CD4-positive, alpha-beta T cell (primary cell): ENCODE measurements at regions not wholly inside any gene's neighbourhood (a gene's known extent, or its start where the extent isn't known, plus 50 kb on each side); places are given as distances from the start of the nearest gene placed in this dataset.

ENCODE experiments used
- ATAC-seq: fragments of 200-7000 bp; cut with Tn5 transposase; one replicate; pipeline ENCODE4 v1.10.0; 2022; ENCODE audit warnings: mild to moderate bottlenecking; ENCODE audit not compliant: poor library complexity
- CTCF ChIA-PET: fragments of 350-600 bp; sonication (Branson Sonifier 250); formaldehyde crosslinking; loops from one replicate; lab custom pipeline; 2021; ENCODE audit warnings: antibody characterized with exemption, inconsistent platforms; lab: Charles Lee
- POLR2A ChIA-PET: fragments of 350-600 bp; sonication (Branson Sonifier 250); formaldehyde crosslinking; loops from one replicate; lab custom pipeline; 2021; ENCODE audit warnings: antibody characterized with exemption, inconsistent platforms; lab: Charles Lee
- DNase-seq, 14 experiments: peaks; one replicate each; pipeline ENCODE4 v3.0.0-alpha.2; 2013 to 2020; ENCODE audit warnings: mixed read lengths in 2 of 14
- H3K27ac ChIP-seq, 2 donors: one replicate each; pipeline versions ENCODE4 v1.5.1 to v1.7.0; 2013; ENCODE audit warnings: low read length in 2 of 2, low read depth in 1 of 2, mild to moderate bottlenecking in 1 of 2
- H3K27me3 ChIP-seq, 2 experiments: 1 replicate in 1 of 2; 2 replicates in 1 of 2; pipeline versions ENCODE4 v1.6.1 to v1.7.0; 2013; ENCODE audit warnings: low read length in 2 of 2, control low read depth in 1 of 2, mild to moderate bottlenecking in 1 of 2, moderate library complexity in 1 of 2; ENCODE audit not compliant: insufficient read depth in 2 of 2, control insufficient read depth in 1 of 2
- H3K36me3 ChIP-seq: one replicate; pipeline ENCODE4 v1.6.1; 2013; ENCODE audit warnings: low read length, control low read depth; ENCODE audit not compliant: insufficient read depth
- H3K4me1 ChIP-seq: one replicate; pipeline ENCODE4 v1.6.1; 2013; ENCODE audit warnings: low read length, control low read depth; ENCODE audit not compliant: insufficient read depth
- H3K4me3 ChIP-seq: one replicate; pipeline ENCODE4 v1.5.1; 2013; ENCODE audit warnings: mild to moderate bottlenecking, low read length, moderate library complexity
- H3K9me3 ChIP-seq, 2 experiments: 1 replicate in 1 of 2; 2 replicates in 1 of 2; pipeline versions ENCODE4 v1.6.1 to v1.7.0; 2013; ENCODE audit warnings: low read length in 2 of 2, mild to moderate bottlenecking in 2 of 2, control low read depth in 1 of 2, moderate library complexity in 1 of 2; ENCODE audit not compliant: control insufficient read depth in 1 of 2, insufficient read depth in 1 of 2
- H3K27ac Mint-ChIP-seq: one replicate; pipeline ENCODE4 v1.8.0; 2020; ENCODE audit warnings: mixed read lengths
- H3K27me3 Mint-ChIP-seq: one replicate; pipeline ENCODE4 v1.8.0; 2021; ENCODE audit warnings: mixed read lengths
- H3K36me3 Mint-ChIP-seq: one replicate; pipeline ENCODE4 v1.8.0; 2021; ENCODE audit warnings: low read depth, mixed read lengths
- H3K4me1 Mint-ChIP-seq: one replicate; pipeline ENCODE4 v1.8.0; 2021; ENCODE audit warnings: low read depth, mixed read lengths
- H3K4me3 Mint-ChIP-seq: one replicate; pipeline ENCODE4 v1.8.0; 2020; ENCODE audit warnings: mild to moderate bottlenecking, mixed read lengths
- H3K9me3 Mint-ChIP-seq: one replicate; pipeline ENCODE4 v1.8.0; 2020; ENCODE audit warnings: mixed read lengths
- intact Hi-C, 2 experiments: fragments of 100-400 bp; cut with DNase I in 1 of 2; cut with micrococcal nuclease in 1 of 2; formaldehyde crosslinking; loops; one replicate each; pipeline versions ENCODE4 v1.15.1 to v1.9.0; 2023 to 2025; cut with DNase I, micrococcal nuclease
- TF ChIP-seq, protein P1 (sequence below): fragments of 200-600 bp; IDR thresholded peaks from one replicate; pipeline ENCODE4 v1.8.0; 2022; ENCODE audit warnings: antibody characterized with exemption, mild to moderate bottlenecking

DNA sequence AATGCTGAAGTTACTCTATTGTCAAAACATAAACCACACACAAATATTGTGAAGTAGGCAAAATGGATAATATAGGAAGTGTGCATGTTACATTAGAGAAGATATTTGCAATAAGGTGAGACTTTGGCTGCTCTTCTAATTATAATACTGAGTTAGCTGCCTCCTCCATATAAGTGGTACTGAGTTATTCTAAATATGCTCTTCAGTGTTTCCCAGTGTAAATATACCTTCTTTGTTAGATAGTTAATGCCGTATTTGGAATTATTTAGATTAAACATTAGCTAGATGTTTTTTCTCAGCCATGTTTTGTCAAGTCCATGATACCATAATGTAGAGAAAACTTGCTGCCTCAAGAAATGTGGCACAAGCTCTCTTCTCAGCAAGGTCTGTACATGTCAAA lies 186.4 kb downstream of the PTPRC start:
- H3K4me3 Mint-ChIP-seq = no peak overlapping the region

DNA sequence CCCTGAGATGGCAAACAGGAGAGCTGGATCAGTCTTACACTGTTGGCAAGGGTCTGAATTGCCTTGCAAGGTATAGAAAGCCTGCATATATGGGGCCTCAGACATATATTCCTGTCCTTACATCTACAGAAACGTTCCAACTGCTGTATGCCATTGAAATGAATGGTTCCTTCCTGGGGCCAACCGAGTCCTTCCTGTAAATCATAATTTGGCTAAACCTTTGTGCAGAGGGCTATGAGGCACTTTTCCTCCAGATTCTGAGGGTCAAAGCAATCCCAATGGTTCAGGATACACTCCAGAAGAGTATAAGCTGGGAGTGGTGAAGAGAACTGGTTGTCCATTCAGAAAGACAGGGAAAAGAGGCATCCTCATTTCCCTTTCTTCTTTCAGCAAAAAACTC lies 190.5 kb downstream of the PTPRC start:
- Histone ChIP-seq H3K36me3 (no peaks in the 10 kb centered on the region), H3K9me3 (no peaks in the 10 kb centered on the region), H3K27ac (no peak overlapping the region), H3K27me3 (no peaks in the 10 kb centered on the region), H3K4me3 (no peak overlapping the region), H3K4me1 (peaks cover 3% of the 10 kb centered on the region)
- peaks cover 9% of the 10 kb centered on the region for H3K4me1 Mint-ChIP-seq
- DNase-seq (no peak), ATAC-seq (no peak)
- no peaks in the 10 kb centered on the region for H3K27me3 Mint-ChIP-seq
- TF ChIP-seq, protein P1, sequence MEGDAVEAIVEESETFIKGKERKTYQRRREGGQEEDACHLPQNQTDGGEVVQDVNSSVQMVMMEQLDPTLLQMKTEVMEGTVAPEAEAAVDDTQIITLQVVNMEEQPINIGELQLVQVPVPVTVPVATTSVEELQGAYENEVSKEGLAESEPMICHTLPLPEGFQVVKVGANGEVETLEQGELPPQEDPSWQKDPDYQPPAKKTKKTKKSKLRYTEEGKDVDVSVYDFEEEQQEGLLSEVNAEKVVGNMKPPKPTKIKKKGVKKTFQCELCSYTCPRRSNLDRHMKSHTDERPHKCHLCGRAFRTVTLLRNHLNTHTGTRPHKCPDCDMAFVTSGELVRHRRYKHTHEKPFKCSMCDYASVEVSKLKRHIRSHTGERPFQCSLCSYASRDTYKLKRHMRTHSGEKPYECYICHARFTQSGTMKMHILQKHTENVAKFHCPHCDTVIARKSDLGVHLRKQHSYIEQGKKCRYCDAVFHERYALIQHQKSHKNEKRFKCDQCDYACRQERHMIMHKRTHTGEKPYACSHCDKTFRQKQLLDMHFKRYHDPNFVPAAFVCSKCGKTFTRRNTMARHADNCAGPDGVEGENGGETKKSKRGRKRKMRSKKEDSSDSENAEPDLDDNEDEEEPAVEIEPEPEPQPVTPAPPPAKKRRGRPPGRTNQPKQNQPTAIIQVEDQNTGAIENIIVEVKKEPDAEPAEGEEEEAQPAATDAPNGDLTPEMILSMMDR = no peak
- no peaks in the 10 kb centered on the region for H3K36me3 Mint-ChIP-seq
- CTCF ChIA-PET = no interaction called here
- intact Hi-C loops = no loop called here
- H3K4me3 Mint-ChIP-seq = no peak overlapping the region
- H3K9me3 Mint-ChIP-seq = no peaks in the 10 kb centered on the region
- POLR2A ChIA-PET = no interaction called here
- no peak overlapping the region for H3K27ac Mint-ChIP-seq

More for the DNA sequence above, 186.4 kb downstream of the PTPRC start:
- ATAC-seq (no peak), DNase-seq (no peak)
- no peak overlapping the region for H3K27ac ChIP-seq
- CTCF ChIA-PET = no interaction called here
- Mint-ChIP-seq H3K9me3 (no peaks in the 10 kb centered on the region), H3K4me1 (peaks cover 2% of the 10 kb centered on the region), H3K36me3 (no peaks in the 10 kb centered on the region), H3K27me3 (no peaks in the 10 kb centered on the region), H3K27ac (no peak overlapping the region)
- peaks cover 1% of the 10 kb centered on the region for H3K4me1 ChIP-seq
- H3K36me3 ChIP-seq = no peaks in the 10 kb centered on the region
- no peak overlapping the region for H3K4me3 ChIP-seq
- intact Hi-C loops = no loop called here
- TF ChIP-seq, protein P1 = no peak
- H3K9me3 ChIP-seq = no peaks in the 10 kb centered on the region
- no peaks in the 10 kb centered on the region for H3K27me3 ChIP-seq
- POLR2A ChIA-PET = no interaction called here

DNA sequence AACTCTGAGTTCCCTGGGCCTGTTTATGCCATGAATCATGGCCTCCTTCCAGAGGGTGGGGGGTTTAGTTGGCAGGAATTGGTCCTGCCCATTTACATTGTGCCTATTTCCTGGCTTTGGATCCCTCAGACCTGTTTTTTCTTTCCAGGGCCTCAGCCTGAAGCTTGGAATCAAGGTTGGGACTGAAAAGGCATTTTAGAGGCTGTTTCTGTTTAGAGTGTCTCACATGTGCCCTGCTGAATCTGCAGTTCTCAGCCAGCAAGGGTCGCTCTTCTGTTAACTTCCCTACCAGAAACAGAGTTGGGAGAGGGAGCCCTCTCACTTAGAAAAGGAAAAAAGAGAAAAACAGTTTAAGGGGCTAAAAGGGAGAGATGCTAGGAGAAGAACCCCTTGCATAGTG lies 191.1 kb downstream of the PTPRC start:
- Histone ChIP-seq H3K9me3 (no peaks in the 10 kb centered on the region), H3K36me3 (no peaks in the 10 kb centered on the region), H3K27ac (no peak overlapping the region), H3K4me3 (no peak overlapping the region), H3K27me3 (no peaks in the 10 kb centered on the region), H3K4me1 (peaks cover 3% of the 10 kb centered on the region)
- H3K4me1 Mint-ChIP-seq = peaks cover 9% of the 10 kb centered on the region
- no peaks in the 10 kb centered on the region for H3K36me3 Mint-ChIP-seq
- TF ChIP-seq, protein P1 = no peak
- ChIA-PET POLR2A (no interaction called here), CTCF (no interaction called here)
- no peak overlapping the region for H3K27ac Mint-ChIP-seq
- peak in 1 of 14 experiments; percentile 2 for DNase-seq
- H3K4me3 Mint-ChIP-seq = no peak overlapping the region
- intact Hi-C loops = no loop called here
- no peaks in the 10 kb centered on the region for H3K27me3 Mint-ChIP-seq
- H3K9me3 Mint-ChIP-seq = no peaks in the 10 kb centered on the region
- ATAC-seq = no peak
